GM23338 (cell line): ENCODE measurements at regions not wholly inside any gene's neighbourhood (a gene's known extent, or its start where the extent isn't known, plus 50 kb on each side); places are given as distances from the start of the nearest gene placed in this dataset.
A peak's percentile ranks its signal among the peaks of the same experiment; 100 is the strongest.

Experiments
- ATAC-seq: fragments of 200-7000 bp; cut with Tn5 transposase; 3 replicates; pipeline ENCODE4 v1.9.1; 2020
- DNase-seq: peaks from one replicate; pipeline ENCODE4 v3.0.0-alpha.2; 2015; ENCODE audit warnings: low spot score
- H2AFZ ChIP-seq: fragments of 200-600 bp; sonication (generic); 2 replicates; pipeline ENCODE4 v1.8.0; 2016; ENCODE audit warnings: antibody characterized with exemption, mild to moderate bottlenecking, moderate library complexity
- H3F3A ChIP-seq: fragments of 200-600 bp; sonication (generic); replicated peaks from 2 replicates; pipeline ENCODE4 v1.8.0; 2017; ENCODE audit warnings: antibody characterized with exemption, mixed run types, low read depth
- H3K27ac ChIP-seq: fragments of 200-600 bp; sonication (generic); 2 replicates; pipeline ENCODE4 v1.6.1; 2016; ENCODE audit warnings: low read depth
- H3K27me3 ChIP-seq: fragments of 200-600 bp; sonication (generic); 2 replicates; pipeline ENCODE4 v1.8.0; 2016; ENCODE audit warnings: mild to moderate bottlenecking, mixed run types, moderate library complexity; ENCODE audit not compliant: insufficient read depth
- H3K36me3 ChIP-seq: fragments of 200-600 bp; sonication (generic); 2 replicates; pipeline ENCODE4 v1.8.0; 2016; ENCODE audit warnings: mild to moderate bottlenecking; ENCODE audit not compliant: insufficient read depth
- H3K4me1 ChIP-seq: fragments of 200-600 bp; sonication (generic); 2 replicates; pipeline ENCODE4 v1.8.0; 2016; ENCODE audit warnings: mild to moderate bottlenecking, moderate library complexity; ENCODE audit not compliant: insufficient read depth
- H3K4me2 ChIP-seq: fragments of 200-600 bp; sonication (generic); 2 replicates; pipeline ENCODE4 v1.7.1; 2017; ENCODE audit warnings: mixed run types
- H3K4me3 ChIP-seq: fragments of 200-600 bp; sonication (generic); 2 replicates; pipeline ENCODE4 v1.6.1; 2016; ENCODE audit warnings: mixed run types
- H3K79me2 ChIP-seq: fragments of 200-600 bp; sonication (generic); replicated peaks from 2 replicates; pipeline ENCODE4 v1.8.0; 2017; ENCODE audit warnings: mild to moderate bottlenecking; ENCODE audit not compliant: insufficient read depth
- H3K9me2 ChIP-seq: fragments of 200-600 bp; sonication (generic); 2 replicates; pipeline ENCODE4 v1.8.0; 2017; ENCODE audit not compliant: insufficient read depth
- H4K20me1 ChIP-seq: fragments of 200-600 bp; sonication (generic); replicated peaks from 2 replicates; pipeline ENCODE4 v1.8.0; 2017; ENCODE audit warnings: mild to moderate bottlenecking; ENCODE audit not compliant: insufficient read depth
- H3K27ac Mint-ChIP-seq: 2 replicates; pipeline ENCODE4 v1.8.0; 2020; ENCODE audit warnings: inconsistent platforms, mild to moderate bottlenecking, moderate library complexity, mixed read lengths
- H3K27me3 Mint-ChIP-seq: 3 replicates; pipeline ENCODE4 v1.8.0; 2022; ENCODE audit warnings: low read depth, mild to moderate bottlenecking, moderate library complexity, mixed read lengths, inconsistent platforms; ENCODE audit not compliant: insufficient read depth, poor library complexity
- H3K36me3 Mint-ChIP-seq: 3 replicates; pipeline ENCODE4 v1.8.0; 2021; ENCODE audit warnings: low read depth, mild to moderate bottlenecking, inconsistent platforms, moderate library complexity, mixed read lengths
- H3K4me1 Mint-ChIP-seq: 3 replicates; pipeline ENCODE4 v1.8.0; 2020; ENCODE audit warnings: mild to moderate bottlenecking, inconsistent platforms, mixed read lengths
- H3K4me3 Mint-ChIP-seq: 3 replicates; pipeline ENCODE4 v1.8.0; 2021; ENCODE audit warnings: moderate library complexity, mild to moderate bottlenecking, inconsistent platforms, mixed read lengths
- H3K9me3 Mint-ChIP-seq: 3 replicates; pipeline ENCODE4 v1.8.0; 2020; ENCODE audit warnings: moderate library complexity, mild to moderate bottlenecking, inconsistent platforms, mixed read lengths
- CREB1 ChIP-seq: fragments of 250-450 bp; sonication (Bioruptor Pico); IDR thresholded peaks from 2 replicates; pipeline ENCODE4 v1.5.0; 2020; ENCODE audit warnings: low read depth, mild to moderate bottlenecking, moderate library complexity
- CTCF ChIP-seq, 2 experiments: fragments of 200-600 bp in 1 of 2; sonication (generic) in 1 of 2; conservative IDR thresholded peaks; 2 replicates each; pipeline versions ENCODE4 v1.5.1 to v1.6.1; 2016 to 2017; ENCODE audit warnings: antibody characterized with exemption in 2 of 2, low read depth in 2 of 2, mild to moderate bottlenecking in 2 of 2, moderate library complexity in 1 of 2
- EZH2 ChIP-seq: fragments of 200-600 bp; sonication (generic); IDR thresholded peaks from one replicate; pipeline ENCODE4 v1.8.0; 2017; ENCODE audit warnings: antibody characterized with exemption, mild to moderate bottlenecking, low read depth; ENCODE audit not compliant: unreplicated experiment
- EZH2phosphoT487 ChIP-seq: fragments of 200-600 bp; sonication (generic); IDR thresholded peaks from one replicate; pipeline ENCODE4 v1.8.1; 2018; ENCODE audit warnings: antibody characterized with exemption; ENCODE audit not compliant: unreplicated experiment
- JUNB ChIP-seq: IDR thresholded peaks from one replicate; pipeline ENCODE4 v1.6.1; 2016; ENCODE audit warnings: antibody characterized with exemption; ENCODE audit not compliant: unreplicated experiment
- NANOG ChIP-seq: IDR thresholded peaks from 2 replicates; pipeline ENCODE4 v1.6.1; 2016; ENCODE audit warnings: antibody characterized with exemption, borderline replicate concordance
- POLR2AphosphoS5 ChIP-seq: IDR thresholded peaks from 2 replicates; pipeline ENCODE4 v1.6.1; 2016; ENCODE audit warnings: antibody characterized with exemption, low read depth
- STAT1 ChIP-seq: IDR thresholded peaks from one replicate; pipeline ENCODE4 v1.6.1; 2016; ENCODE audit warnings: antibody characterized with exemption; ENCODE audit not compliant: unreplicated experiment
- ZNF114 ChIP-seq: fragments of 250-450 bp; sonication (Bioruptor Pico); IDR thresholded peaks from 2 replicates; pipeline ENCODE4 v1.5.0; 2020; ENCODE audit warnings: mild to moderate bottlenecking, moderate library complexity
- ZNF331 ChIP-seq: fragments of 250-450 bp; sonication (Bioruptor Pico); IDR thresholded peaks from 2 replicates; pipeline ENCODE4 v1.5.0; 2020; ENCODE audit warnings: low read depth, mild to moderate bottlenecking, moderate library complexity
- ZNF462 ChIP-seq: fragments of 250-450 bp; sonication (Bioruptor Pico); IDR thresholded peaks from 2 replicates; pipeline ENCODE4 v1.5.0; 2020; ENCODE audit warnings: mild to moderate bottlenecking, moderate library complexity
- TF ChIP-seq, protein P1 (sequence below): IDR thresholded peaks from one replicate; pipeline ENCODE4 v1.6.1; 2018; ENCODE audit warnings: antibody characterized with exemption; ENCODE audit not compliant: unreplicated experiment
- TF ChIP-seq, protein P2 (sequence below): IDR thresholded peaks from 2 replicates; pipeline ENCODE4 v1.6.1; 2016; ENCODE audit warnings: antibody characterized with exemption

- Histone ChIP-seq H3K4me2 (no peak overlapping the region), H3K36me3 (no peaks in the 10 kb centered on the region), H3K27ac (no peak overlapping the region), H3K4me3 (no peak overlapping the region), H4K20me1 (no peaks in the 10 kb centered on the region), H3K4me1 (no peaks in the 10 kb centered on the region), H3K9me2 (peaks cover 15% of the 10 kb centered on the region; the same call in 1 of the 2 replicates), H3K79me2 (no peaks in the 10 kb centered on the region), H3K27me3 (no peaks in the 10 kb centered on the region), H2AFZ (0 out of 2 replicates have a peak overlapping the region, but pooled peaks have one; percentile 40), H3F3A (no peaks in the 10 kb centered on the region)
- H3K4me3 Mint-ChIP-seq: no peak overlapping the region
- TF ChIP-seq CTCF (conservative IDR thresholded peaks at IDR 0.05; ENCODE audit: low read depth in 2 of 2) (no peak), JUNB (no peak), POLR2AphosphoS5 (no peak), ZNF462 (no peak), CREB1 (CRISPR knock-in tag) (no peak), NANOG (no peak), EZH2 (no peak), EZH2phosphoT487 (no peak), ZNF114 (no peak), ZNF331 (no peak), STAT1 (no peak)
- TF ChIP-seq, protein P1, sequence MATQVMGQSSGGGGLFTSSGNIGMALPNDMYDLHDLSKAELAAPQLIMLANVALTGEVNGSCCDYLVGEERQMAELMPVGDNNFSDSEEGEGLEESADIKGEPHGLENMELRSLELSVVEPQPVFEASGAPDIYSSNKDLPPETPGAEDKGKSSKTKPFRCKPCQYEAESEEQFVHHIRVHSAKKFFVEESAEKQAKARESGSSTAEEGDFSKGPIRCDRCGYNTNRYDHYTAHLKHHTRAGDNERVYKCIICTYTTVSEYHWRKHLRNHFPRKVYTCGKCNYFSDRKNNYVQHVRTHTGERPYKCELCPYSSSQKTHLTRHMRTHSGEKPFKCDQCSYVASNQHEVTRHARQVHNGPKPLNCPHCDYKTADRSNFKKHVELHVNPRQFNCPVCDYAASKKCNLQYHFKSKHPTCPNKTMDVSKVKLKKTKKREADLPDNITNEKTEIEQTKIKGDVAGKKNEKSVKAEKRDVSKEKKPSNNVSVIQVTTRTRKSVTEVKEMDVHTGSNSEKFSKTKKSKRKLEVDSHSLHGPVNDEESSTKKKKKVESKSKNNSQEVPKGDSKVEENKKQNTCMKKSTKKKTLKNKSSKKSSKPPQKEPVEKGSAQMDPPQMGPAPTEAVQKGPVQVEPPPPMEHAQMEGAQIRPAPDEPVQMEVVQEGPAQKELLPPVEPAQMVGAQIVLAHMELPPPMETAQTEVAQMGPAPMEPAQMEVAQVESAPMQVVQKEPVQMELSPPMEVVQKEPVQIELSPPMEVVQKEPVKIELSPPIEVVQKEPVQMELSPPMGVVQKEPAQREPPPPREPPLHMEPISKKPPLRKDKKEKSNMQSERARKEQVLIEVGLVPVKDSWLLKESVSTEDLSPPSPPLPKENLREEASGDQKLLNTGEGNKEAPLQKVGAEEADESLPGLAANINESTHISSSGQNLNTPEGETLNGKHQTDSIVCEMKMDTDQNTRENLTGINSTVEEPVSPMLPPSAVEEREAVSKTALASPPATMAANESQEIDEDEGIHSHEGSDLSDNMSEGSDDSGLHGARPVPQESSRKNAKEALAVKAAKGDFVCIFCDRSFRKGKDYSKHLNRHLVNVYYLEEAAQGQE: no peak
- TF ChIP-seq, protein P2, sequence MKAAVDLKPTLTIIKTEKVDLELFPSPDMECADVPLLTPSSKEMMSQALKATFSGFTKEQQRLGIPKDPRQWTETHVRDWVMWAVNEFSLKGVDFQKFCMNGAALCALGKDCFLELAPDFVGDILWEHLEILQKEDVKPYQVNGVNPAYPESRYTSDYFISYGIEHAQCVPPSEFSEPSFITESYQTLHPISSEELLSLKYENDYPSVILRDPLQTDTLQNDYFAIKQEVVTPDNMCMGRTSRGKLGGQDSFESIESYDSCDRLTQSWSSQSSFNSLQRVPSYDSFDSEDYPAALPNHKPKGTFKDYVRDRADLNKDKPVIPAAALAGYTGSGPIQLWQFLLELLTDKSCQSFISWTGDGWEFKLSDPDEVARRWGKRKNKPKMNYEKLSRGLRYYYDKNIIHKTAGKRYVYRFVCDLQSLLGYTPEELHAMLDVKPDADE: no peak
- no peak for ATAC-seq
- H3K4me1 Mint-ChIP-seq: no peaks in the 10 kb centered on the region
- H3K9me3 Mint-ChIP-seq: no peaks in the 10 kb centered on the region
- no peaks in the 10 kb centered on the region for H3K36me3 Mint-ChIP-seq
- H3K27me3 Mint-ChIP-seq: peaks cover 2% of the 10 kb centered on the region
- DNase-seq: no peak
- no peak overlapping the region for H3K27ac Mint-ChIP-seq
These were observed 683.7 kb downstream of the POM121L12 start for GRCh38 chr7:53719122-53719521.
